ENCODE measurements at regions not wholly inside any gene's neighbourhood (a gene's known extent, or its start where the extent isn't known, plus 50 kb on each side); places are given as distances from the start of the nearest gene placed in this dataset.
"Not testable (repeated sequence)": the region's sequence is repeated elsewhere in the genome, so short reads cannot be mapped to it uniquely, and the experiment has no call there.

GRCh38 chr2:208674919-208675318 lies 268.3 kb downstream of the PTH2R start:
- Histone ChIP-seq H3F3A (ENCODE audit: insufficient read depth, low read length, poor library complexity, severe bottlenecking) (no peaks in the 10 kb centered on the region), H4K20me1 (ENCODE audit: insufficient read depth) (no peaks in the 10 kb centered on the region), H2AFZ (ENCODE audit: low read depth, low read length) (no peak overlapping the region), H3K9me3 (ENCODE audit: low read length) (no peaks in the 10 kb centered on the region), H3K27me3 (ENCODE audit: insufficient read depth, low read depth, low read length) (no peaks in the 10 kb centered on the region), H3K9me2 (ENCODE audit: insufficient read depth, low read length) (no peaks in the 10 kb centered on the region), H3K4me2 (ENCODE audit: low read length) (no peak overlapping the region), H3K27ac (ENCODE audit: low read length) (no peak overlapping the region), H3K4me3 (ENCODE audit: low read length) (no peak overlapping the region), H3K9ac (ENCODE audit: low read length) (no peak overlapping the region), H3K79me2 (replicated peaks; ENCODE audit: insufficient read depth, low read length) (no peaks in the 10 kb centered on the region), H3K36me3 (ENCODE audit: insufficient read depth, low read length) (no peaks in the 10 kb centered on the region)
- TF ChIP-seq CTCF (IDR thresholded peaks at IDR 0.05; ENCODE audit: poor library complexity, severe bottlenecking), result no peak
- TF ChIP-seq EZH2 (IDR thresholded peaks at IDR 0.05; ENCODE audit: borderline replicate concordance, insufficient read depth, low read length, poor library complexity, severe bottlenecking), result no peak
- no peak for TF ChIP-seq RAD21 (conservative IDR thresholded peaks at IDR 0.05)

- H3K36me3 ChIP-seq (ENCODE audit: insufficient read depth, low read length); H3K9ac ChIP-seq (ENCODE audit: low read length); H3K27ac ChIP-seq (ENCODE audit: low read length); H3K9me3 ChIP-seq (ENCODE audit: low read length); H3F3A ChIP-seq (ENCODE audit: insufficient read depth, low read length, poor library complexity, severe bottlenecking); H3K4me3 ChIP-seq (ENCODE audit: low read length); H3K9me2 ChIP-seq (ENCODE audit: insufficient read depth, low read length); H3K4me2 ChIP-seq (ENCODE audit: low read length); H4K20me1 ChIP-seq (ENCODE audit: insufficient read depth); H2AFZ ChIP-seq (ENCODE audit: low read depth, low read length); H3K79me2 ChIP-seq (replicated peaks; ENCODE audit: insufficient read depth, low read length); H3K27me3 ChIP-seq (ENCODE audit: insufficient read depth, low read depth, low read length): not testable (repeated sequence)
Observed at GRCh38 chr2:208685929-208686328, 279.3 kb downstream of the PTH2R start.

GRCh38 chr2:208686665-208687064 lies 280.1 kb downstream of the PTH2R start:
- Histone ChIP-seq H3K79me2 (replicated peaks; ENCODE audit: insufficient read depth, low read length) (no peaks in the 10 kb centered on the region), H3K36me3 (ENCODE audit: insufficient read depth, low read length) (no peaks in the 10 kb centered on the region), H3K27me3 (ENCODE audit: insufficient read depth, low read depth, low read length) (no peaks in the 10 kb centered on the region), H3F3A (ENCODE audit: insufficient read depth, low read length, poor library complexity, severe bottlenecking) (no peaks in the 10 kb centered on the region), H3K9me3 (ENCODE audit: low read length) (no peaks in the 10 kb centered on the region), H3K9me2 (ENCODE audit: insufficient read depth, low read length) (no peaks in the 10 kb centered on the region), H2AFZ (ENCODE audit: low read depth, low read length) (no peak overlapping the region), H3K9ac (ENCODE audit: low read length) (no peak overlapping the region), H4K20me1 (ENCODE audit: insufficient read depth) (no peaks in the 10 kb centered on the region), H3K4me2 (ENCODE audit: low read length) (no peak overlapping the region), H3K27ac (ENCODE audit: low read length) (no peak overlapping the region), H3K4me3 (ENCODE audit: low read length) (no peak overlapping the region)
- TF ChIP-seq REST (IDR thresholded peaks at IDR 0.05; ENCODE audit: borderline replicate concordance) (no peak), TAF1 (IDR thresholded peaks at IDR 0.05; ENCODE audit: low read depth) (no peak), RAD21 (conservative IDR thresholded peaks at IDR 0.05) (no peak), POLR2AphosphoS5 (IDR thresholded peaks at IDR 0.05) (no peak), EP300 (conservative IDR thresholded peaks at IDR 0.05; ENCODE audit: poor library complexity, severe bottlenecking) (no peak), MXI1 (conservative IDR thresholded peaks at IDR 0.05; ENCODE audit: poor library complexity, severe bottlenecking) (no peak), EZH2 (IDR thresholded peaks at IDR 0.05; ENCODE audit: borderline replicate concordance, insufficient read depth, low read length, poor library complexity, severe bottlenecking) (no peak), SMC3 (conservative IDR thresholded peaks at IDR 0.05; ENCODE audit: poor library complexity) (no peak), CTCF (IDR thresholded peaks at IDR 0.05; ENCODE audit: poor library complexity, severe bottlenecking) (no peak)

- not testable (repeated sequence) for H3K4me3 ChIP-seq (ENCODE audit: low read length); H3K9me2 ChIP-seq (ENCODE audit: insufficient read depth, low read length); H4K20me1 ChIP-seq (ENCODE audit: insufficient read depth); H3K79me2 ChIP-seq (replicated peaks; ENCODE audit: insufficient read depth, low read length); H3K36me3 ChIP-seq (ENCODE audit: insufficient read depth, low read length); H2AFZ ChIP-seq (ENCODE audit: low read depth, low read length); H3K9ac ChIP-seq (ENCODE audit: low read length); H3K9me3 ChIP-seq (ENCODE audit: low read length); H3K27me3 ChIP-seq (ENCODE audit: insufficient read depth, low read depth, low read length); H3F3A ChIP-seq (ENCODE audit: insufficient read depth, low read length, poor library complexity, severe bottlenecking); H3K4me2 ChIP-seq (ENCODE audit: low read length); H3K27ac ChIP-seq (ENCODE audit: low read length)
Observed at GRCh38 chr2:208687720-208688119, 281.1 kb downstream of the PTH2R start.
